ENCODE measurements at regions not wholly inside any gene's neighbourhood (a gene's known extent, or its start where the extent isn't known, plus 50 kb on each side); places are given as distances from the start of the nearest gene placed in this dataset.
"Not testable (repeated sequence)": the region's sequence is repeated elsewhere in the genome, so short reads cannot be mapped to it uniquely, and the experiment has no call there.

- no peaks in the 10 kb centered on the region for H3K27me3 ChIP-seq (replicated peaks; ENCODE audit: insufficient read depth)
- H3K4me3 ChIP-seq: no peak overlapping the region
- peak; percentile 4 for DNase-seq (ENCODE audit: low spot score)
- H3K27ac ChIP-seq: no peak overlapping the region
- H3K36me3 ChIP-seq: no peaks in the 10 kb centered on the region
- H3K4me1 ChIP-seq (ENCODE audit: control insufficient read depth in 1 of 2, low read depth in 2 of 2): no peaks in the 10 kb centered on the region
- ATAC-seq (ENCODE audit: insufficient number of reproducible peaks, low FRiP score, low read depth): no peak
- no peaks in the 10 kb centered on the region for H3K9me3 ChIP-seq
- peak; percentile 70 for TF ChIP-seq CTCF (IDR thresholded peaks at IDR 0.05)
These were observed 87.9 kb upstream of the PAPPA2 start for GRCh38 chr1:176374967-176375569.

- DNase-seq (ENCODE audit: low spot score) (no peak), ATAC-seq (ENCODE audit: insufficient number of reproducible peaks, low FRiP score, low read depth) (no peak)
- H3K4me1 ChIP-seq (ENCODE audit: control insufficient read depth in 1 of 2, low read depth in 2 of 2): no peaks in the 10 kb centered on the region
- H3K36me3 ChIP-seq: no peaks in the 10 kb centered on the region
- no peaks in the 10 kb centered on the region for H3K27me3 ChIP-seq (replicated peaks; ENCODE audit: insufficient read depth)
- no peak overlapping the region for H3K27ac ChIP-seq
- no peak for TF ChIP-seq CTCF (IDR thresholded peaks at IDR 0.05)
- no peak overlapping the region for H3K4me3 ChIP-seq
- no peaks in the 10 kb centered on the region for H3K9me3 ChIP-seq
These were observed 98.6 kb upstream of the PAPPA2 start for GRCh38 chr1:176364236-176364905.

- not testable (repeated sequence) for DNase-seq (ENCODE audit: low spot score); H3K4me3 ChIP-seq; H3K36me3 ChIP-seq; ATAC-seq (ENCODE audit: insufficient number of reproducible peaks, low FRiP score, low read depth); H3K27me3 ChIP-seq (replicated peaks; ENCODE audit: insufficient read depth); H3K4me1 ChIP-seq (ENCODE audit: control insufficient read depth in 1 of 2, low read depth in 2 of 2); H3K9me3 ChIP-seq; H3K27ac ChIP-seq
These were observed 113.8 kb upstream of the PAPPA2 start for GRCh38 chr1:176349135-176349715.

GRCh38 chr1:176341656-176342055, 121.3 kb upstream of the PAPPA2 start:
- TF ChIP-seq CTCF (IDR thresholded peaks at IDR 0.05): no peak
- no peaks in the 10 kb centered on the region for H3K27me3 ChIP-seq (replicated peaks; ENCODE audit: insufficient read depth)
- H3K9me3 ChIP-seq: peaks cover 9% of the 10 kb centered on the region
- no peaks in the 10 kb centered on the region for H3K36me3 ChIP-seq
- H3K4me1 ChIP-seq (ENCODE audit: control insufficient read depth in 1 of 2, low read depth in 2 of 2): no peaks in the 10 kb centered on the region
- no peak overlapping the region for H3K27ac ChIP-seq
- ATAC-seq (ENCODE audit: insufficient number of reproducible peaks, low FRiP score, low read depth) (no peak), DNase-seq (ENCODE audit: low spot score) (no peak)
- no peak overlapping the region for H3K4me3 ChIP-seq

GRCh38 chr1:176338877-176339276, 124.1 kb upstream of the PAPPA2 start:
- H3K36me3 ChIP-seq: no peaks in the 10 kb centered on the region
- H3K4me1 ChIP-seq (ENCODE audit: control insufficient read depth in 1 of 2, low read depth in 2 of 2): no peaks in the 10 kb centered on the region
- ATAC-seq (ENCODE audit: insufficient number of reproducible peaks, low FRiP score, low read depth) (peak; percentile 28), DNase-seq (ENCODE audit: low spot score) (no peak)
- no peak overlapping the region for H3K27ac ChIP-seq
- TF ChIP-seq CTCF (IDR thresholded peaks at IDR 0.05): no peak
- H3K9me3 ChIP-seq: no peaks in the 10 kb centered on the region
- H3K4me3 ChIP-seq: no peak overlapping the region
- no peaks in the 10 kb centered on the region for H3K27me3 ChIP-seq (replicated peaks; ENCODE audit: insufficient read depth)

Measured in thoracic aorta (tissue), 2 donors.